Umbilical cord (tissue), 1 donor: ENCODE measurements at regions not wholly inside any gene's neighbourhood (a gene's known extent, or its start where the extent isn't known, plus 50 kb on each side); places are given as distances from the start of the nearest gene placed in this dataset.

Experiments used
- DNase-seq: peaks from one replicate; pipeline ENCODE4 v3.0.0-alpha.2; 2015; ENCODE audit warnings: low spot score

DNA sequence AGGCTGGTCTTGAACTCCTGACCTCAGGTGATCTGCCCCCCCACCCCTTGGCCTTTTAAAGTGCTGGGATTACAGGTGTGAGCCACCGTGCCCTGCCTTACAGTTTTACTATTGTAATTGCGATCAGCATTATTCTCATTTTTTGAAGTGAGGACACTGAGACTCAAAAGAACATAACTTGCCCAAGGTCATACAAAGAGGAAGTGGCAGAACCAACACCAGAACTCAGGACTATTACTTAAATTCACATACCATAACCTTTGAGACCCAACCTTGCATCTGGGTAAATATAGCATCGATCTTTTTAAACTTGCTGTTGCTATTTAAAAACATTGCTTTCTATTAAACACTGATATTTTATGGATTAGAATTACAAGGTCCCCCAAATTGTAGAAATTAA is 54.2 kb downstream of the FOXI1 start:
- DNase-seq, result no peak

- DNase-seq, result no peak
These were observed 55.4 kb downstream of the FOXI1 start for GRCh38 chr5:170161069-170161468.

GRCh38 chr5:170162631-170163321 is 57.1 kb downstream of the FOXI1 start:
- no peak for DNase-seq

GRCh38 chr5:170164087-170164486 is 58.4 kb downstream of the FOXI1 start:
- no peak for DNase-seq

GRCh38 chr5:170164921-170165320 is 59.2 kb downstream of the FOXI1 start:
- no peak for DNase-seq

DNA sequence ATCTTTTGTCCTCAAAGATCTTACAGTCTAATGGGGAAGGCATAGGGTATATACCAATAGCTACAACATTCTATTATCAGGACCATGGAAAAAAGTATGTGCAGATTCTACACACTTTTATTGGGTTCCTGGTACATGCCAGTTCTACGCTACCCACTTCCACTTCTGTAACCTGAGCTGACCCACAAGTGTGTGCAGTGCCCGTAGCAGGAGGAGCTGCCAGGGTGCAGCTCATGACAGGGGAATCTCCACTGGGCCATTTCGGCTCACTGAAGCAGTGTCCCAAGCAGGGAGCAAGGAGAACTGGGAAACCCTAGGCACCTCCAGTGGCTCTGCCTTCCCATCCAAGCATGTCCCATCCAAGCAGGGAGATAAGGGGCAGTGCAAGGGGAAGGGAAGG is 60.4 kb downstream of the FOXI1 start:
- DNase-seq, result no peak

GRCh38 chr5:170168002-170168401 is 62.3 kb downstream of the FOXI1 start:
- DNase-seq, result no peak

- no peak for DNase-seq
These were observed 63.1 kb downstream of the FOXI1 start for GRCh38 chr5:170168797-170169196.

GRCh38 chr5:170169996-170170395 is 62.8 kb upstream of the C5orf58 start:
- no peak for DNase-seq

DNA sequence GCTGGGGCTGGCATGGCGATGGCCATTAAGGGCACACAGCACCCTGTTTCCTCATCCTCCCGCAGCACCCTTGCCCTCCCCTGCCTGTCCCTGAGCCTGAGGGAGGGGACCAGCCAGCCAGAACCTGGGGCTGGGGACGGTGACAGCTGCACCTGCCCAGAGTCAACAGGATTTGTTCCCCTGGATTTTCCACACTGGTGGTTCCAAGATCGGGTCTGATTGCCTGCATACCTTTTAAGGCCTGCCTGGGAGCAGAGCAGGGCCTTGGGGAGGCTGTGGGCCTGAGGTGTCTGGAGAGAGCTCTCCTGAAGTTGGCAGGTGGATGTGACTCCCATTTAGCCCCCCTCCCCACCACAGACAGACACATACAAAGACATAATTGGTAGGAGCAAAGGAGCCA is 61.0 kb upstream of the C5orf58 start:
- DNase-seq, result no peak

DNA sequence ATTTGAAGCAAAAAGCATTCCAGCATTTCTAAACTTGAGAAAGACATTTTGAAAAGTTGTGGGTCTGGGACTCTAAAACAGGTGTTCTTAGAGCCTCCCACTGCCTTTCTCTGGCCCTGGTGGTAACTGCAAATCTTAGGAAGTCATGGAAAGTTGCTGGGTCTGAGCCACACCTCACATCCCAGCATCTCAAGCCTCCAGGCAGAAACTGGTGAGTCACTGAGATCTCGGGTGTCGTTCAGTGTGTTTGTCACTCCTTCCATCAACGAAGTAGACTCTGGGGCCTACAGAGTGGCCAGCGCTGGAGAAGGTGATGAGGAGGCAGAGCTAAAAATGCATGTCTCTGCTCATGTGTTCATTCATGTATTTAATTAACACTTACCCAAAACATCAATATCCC is 59.6 kb upstream of the C5orf58 start:
- no peak for DNase-seq

- DNase-seq, result no peak
These were observed 59.1 kb upstream of the C5orf58 start for GRCh38 chr5:170173647-170174046.

DNA sequence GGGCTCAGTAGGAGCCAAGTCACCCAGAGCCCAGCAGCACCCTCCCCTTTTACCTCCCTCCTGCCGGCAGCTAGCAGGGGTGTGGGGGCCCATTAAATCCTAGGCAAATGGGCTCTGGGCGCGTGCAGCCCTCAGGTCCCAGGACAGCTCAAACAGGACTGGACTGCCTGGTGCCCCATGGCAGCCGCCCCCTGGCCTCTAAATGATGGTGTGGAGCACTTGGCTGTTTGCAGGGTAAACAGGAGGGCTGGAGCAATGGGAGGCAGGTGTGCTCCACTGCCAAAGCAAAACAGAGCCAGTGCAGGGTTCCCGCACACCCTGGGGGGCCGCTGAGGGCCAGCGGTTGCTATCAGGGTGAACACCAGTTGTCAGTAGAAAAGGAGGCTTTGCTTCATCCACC is 55.9 kb upstream of the C5orf58 start:
- no peak for DNase-seq

DNA sequence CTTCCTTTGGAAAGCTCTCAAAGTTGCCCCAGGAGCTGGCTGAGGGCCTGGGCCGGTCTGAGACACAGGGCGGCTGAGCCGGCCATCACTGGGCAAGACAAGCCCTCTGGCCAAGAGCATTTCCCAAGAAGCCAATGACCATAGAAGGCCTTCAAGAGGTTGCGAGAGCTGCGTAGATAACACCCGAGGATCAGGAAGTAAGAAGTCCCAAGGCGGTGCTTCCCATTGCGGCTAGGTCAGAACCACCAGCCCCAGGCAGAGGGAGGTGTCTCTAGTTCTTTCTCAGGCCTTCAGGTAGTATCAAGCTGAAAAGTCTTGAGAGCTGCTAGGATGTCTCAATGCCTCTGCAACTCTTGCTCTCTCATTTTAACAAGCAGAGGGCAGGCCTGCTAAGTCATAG is 54.0 kb upstream of the C5orf58 start:
- DNase-seq, result no peak

DNA sequence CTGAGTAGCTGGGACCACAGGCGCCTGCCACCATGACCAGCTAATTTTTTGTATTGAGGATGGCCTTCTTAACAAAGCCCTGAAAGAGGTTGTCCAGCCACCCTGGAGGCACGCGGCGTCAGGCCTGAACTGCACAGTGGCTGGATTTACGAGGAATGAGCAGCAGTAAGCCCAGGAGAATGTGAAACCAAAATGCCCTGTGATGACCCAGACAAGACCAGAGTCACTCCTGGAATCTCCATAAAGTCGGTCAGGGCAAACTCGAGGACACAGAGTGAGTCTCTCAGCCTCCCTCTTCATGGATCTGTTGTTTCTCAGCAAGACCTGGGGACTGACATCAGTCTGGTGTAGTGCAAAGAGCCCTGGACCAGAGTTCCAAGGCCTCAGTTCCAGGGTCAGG is 53.2 kb upstream of the C5orf58 start:
- DNase-seq, result peak; percentile 3

DNA sequence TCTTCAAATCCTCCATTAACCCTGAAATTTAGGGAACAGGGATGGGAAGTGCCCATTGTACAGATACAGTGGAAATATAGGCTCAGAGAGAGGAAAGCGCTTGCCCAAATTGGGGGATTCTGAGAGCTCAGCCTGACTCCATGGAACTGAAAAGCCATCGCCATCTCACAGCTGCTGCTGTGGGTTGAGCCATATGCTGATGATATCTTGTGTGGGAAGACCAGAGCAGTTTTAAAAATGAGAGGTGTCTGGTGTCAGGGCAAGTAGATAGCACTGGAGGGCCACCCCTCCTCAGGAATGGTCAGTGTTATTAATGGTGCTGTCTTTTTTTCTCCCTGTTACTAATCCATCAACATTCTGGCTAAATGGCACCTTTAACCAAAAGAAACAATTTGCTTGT is 50.9 kb upstream of the C5orf58 start:
- no peak for DNase-seq

DNA sequence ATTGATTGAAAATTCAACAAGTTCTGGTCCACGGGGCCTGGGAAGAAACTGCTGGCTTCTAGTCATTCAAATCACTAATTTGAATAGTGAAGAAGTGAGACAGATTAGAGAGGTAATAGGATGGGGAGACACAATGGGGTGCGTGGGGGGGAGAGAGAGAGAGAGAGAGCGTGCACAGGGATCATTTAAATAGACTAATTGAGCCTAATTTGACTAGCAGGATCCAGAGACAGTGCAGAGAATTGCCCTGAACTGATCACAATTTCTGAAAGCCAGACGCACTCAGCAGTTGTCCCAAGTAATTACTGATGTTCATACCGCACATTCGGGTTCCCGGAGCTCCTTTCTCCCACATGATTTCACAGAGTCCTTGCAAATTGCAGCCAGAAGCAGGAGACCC is 50.3 kb upstream of the C5orf58 start:
- no peak for DNase-seq
